HG03460 (cell line): ENCODE measurements at regions not wholly inside any gene's neighbourhood (a gene's known extent, or its start where the extent isn't known, plus 50 kb on each side); places are given as distances from the start of the nearest gene placed in this dataset.

ENCODE experiments used
- ATAC-seq: cut with Tn5 transposase; IDR thresholded peaks from one replicate; pipeline ENCODE4 v1.9.1; 2021; ENCODE audit not compliant: unreplicated experiment

DNA sequence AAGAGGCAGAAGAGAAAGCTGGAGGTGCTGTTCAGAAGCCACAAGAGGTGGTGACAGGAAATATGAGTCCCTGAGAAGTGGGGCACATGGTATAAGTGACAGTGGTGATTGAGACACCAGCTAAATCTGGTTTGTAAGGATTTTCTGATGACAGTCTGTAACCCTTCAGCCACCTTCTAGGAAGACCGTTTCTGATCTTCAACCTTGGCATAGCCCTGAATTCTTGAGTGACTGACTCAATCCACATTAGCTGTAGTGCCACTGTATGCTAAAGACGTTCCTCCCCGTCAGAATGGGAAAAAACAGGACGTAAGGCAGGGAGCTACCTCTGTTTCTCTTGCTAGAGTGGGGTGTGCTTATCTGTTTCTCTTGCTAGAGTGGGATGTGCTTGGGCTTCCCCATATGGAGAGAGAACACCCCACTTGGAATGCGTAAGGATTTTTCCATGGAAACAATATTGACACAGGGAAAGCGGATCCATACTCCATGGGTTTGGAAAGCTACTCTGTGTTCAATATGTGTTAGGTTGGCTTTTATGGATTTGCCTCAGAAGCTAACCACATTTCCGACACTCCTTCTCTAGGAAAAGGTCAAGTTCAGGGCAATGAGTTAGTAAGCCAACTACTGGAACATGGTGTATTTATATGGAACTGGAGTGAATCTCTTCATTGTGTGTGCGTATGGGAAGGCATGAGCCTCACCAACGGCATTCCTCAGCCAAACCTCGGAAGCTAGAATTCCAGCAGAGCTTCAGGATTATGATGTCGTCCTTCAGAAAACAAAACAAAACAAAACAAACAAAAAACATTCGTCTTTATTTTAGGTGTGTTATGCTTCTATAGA, 948.8 kb upstream of the SLC10A2 start:
- no peak for ATAC-seq

DNA sequence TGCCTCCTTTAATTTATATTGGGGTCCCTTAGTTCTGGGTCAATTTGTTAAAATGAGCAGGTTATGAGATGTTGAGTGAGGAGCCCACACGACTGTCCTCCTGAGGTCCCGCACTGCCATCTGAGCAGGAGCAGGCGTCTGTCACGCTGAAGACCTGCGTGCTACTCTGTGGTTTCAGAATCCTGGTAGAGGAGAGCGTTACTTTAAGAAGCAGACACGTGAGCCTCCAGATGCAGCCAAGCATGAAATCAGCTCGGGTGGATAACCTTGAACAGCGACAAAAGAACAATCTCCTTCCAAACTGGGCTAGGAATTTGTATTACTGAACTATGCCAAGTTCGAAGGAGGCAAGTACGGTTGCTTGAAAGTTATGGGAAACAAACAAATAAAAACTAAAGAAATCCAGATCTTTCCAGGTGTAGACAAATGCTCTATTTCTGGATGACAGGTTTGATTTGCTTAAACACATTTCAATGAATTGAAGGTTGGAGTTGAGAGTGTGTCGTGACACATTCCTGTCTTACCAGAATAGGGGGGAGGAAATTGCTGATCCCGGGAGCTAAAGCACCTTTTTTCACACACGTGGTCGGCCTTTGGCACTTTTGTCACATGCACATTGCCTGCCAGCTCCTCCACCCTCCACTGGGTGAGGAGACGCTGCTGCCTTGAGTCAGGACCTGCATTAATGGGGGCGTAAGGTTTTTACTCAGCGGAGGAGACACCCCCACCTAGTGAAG, 945.5 kb upstream of the SLC10A2 start:
- no peak for ATAC-seq

DNA sequence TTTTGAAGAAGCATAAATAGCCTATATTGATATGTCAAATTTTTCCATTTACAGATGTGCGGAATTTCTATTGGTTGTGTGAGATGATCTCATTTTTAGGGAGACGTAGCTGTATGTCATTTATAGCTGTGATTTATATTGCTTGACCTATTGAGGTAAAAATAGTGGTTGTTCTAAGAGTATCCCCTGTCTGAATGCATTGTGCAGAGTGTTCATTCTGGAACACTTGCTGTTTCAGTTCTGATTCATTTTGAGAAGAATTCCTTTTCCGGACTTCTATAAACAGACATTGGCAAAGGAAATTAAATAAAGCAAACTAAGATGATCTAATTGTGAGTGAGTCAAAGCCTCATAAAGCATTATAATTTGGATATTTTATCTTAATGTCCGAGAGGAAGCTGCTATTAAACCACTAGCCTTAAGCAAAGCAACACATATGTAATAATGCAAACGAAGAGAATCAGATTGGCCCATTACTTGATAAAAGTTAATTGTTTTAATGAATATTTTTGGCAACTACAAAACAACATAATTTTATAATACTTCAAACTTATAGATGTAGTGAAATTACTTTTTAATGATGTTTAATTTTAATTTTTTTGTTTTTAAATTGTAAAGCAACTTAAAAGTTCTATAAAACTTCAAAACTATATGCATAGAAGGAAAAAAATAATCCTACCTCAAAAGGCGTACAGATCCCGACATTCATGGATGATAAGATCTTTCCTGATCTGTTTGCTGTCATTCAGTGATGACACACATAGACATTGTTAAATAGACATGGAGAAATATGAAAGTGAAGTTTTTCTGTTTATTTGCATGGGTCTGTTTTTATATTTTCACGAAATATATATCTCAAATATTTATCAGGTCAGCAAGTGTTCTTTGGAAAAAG, 942.6 kb upstream of the SLC10A2 start:
- ATAC-seq: no peak

DNA sequence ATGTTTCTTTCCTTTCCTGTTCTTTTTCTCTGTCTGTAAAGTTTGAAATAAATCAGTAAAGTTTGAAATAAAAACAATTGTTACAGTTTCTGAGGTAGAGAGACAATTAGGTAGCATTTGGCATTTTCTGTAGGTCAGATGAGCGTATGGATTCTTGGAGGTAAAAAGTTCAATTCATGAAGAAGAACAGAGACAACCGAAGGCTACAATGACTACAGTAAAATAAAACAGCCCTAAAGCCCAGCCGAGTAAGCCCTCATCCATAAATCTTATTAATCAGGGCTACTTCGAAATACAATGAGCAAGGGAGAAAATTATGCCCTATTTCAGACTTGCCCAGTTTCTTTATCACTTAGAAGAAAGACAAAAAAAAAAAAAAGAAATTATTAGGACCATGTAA, 941.9 kb upstream of the SLC10A2 start:
- ATAC-seq: no peak

DNA sequence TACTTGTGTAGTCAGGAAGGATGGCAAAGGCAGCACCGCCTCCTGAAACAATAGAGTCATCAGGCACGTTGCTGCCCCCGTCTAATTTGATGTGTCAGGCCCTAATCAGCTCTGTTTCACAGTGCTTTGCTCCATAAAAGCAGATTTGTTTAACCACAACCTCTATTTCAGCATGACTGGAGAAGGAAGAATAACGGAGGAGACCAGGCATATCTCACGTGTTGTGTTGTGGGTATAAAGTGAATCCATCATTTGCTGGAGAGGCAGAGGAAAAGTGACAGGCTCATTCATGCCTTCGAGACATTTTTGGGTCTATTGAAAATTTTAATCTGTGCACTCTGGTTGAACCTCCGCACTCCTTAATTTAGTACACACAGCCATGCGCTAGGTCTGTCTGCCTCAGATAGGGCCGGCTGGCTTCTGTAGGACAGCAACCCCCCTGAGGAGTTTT, 940.4 kb upstream of the SLC10A2 start:
- ATAC-seq: no peak

DNA sequence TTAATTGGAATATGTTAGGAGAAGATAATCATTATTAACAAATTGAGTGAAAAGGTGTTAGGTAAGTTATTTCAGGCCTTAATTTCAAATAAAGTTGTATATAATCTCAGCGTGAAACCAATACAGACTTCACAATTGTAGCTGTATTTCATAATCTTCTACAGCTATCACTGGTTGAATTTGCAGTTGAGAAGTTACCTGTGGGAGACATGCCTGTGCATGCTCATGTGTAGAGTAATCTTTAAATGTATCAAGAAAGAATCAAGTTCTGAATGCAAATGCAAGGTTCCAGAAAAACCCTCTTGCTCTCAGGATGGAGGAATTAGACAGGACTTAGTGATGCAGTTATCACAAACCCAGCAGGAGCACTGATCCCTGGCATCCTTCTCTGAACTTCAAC, 938.4 kb upstream of the SLC10A2 start:
- ATAC-seq: no peak

DNA sequence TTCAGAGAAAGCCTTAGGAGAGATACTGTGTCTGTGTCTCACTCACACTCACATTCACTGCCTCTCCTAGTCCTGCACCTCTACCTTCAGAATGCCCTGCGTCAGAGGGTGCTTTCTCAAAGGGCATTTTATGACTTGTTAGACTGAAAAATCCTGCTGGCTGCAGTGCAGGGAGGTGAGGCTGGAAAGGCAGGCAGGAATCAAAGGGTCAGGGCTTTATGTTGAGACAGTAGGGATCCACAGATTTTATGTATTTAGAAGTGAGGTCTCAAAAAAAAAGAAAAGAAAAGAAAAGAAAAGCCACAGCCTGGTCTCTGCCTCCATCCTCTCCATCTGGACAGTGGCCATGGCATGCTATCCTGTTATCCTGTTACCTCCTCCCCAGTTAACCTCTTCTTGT, 936.0 kb upstream of the SLC10A2 start:
- no peak for ATAC-seq

DNA sequence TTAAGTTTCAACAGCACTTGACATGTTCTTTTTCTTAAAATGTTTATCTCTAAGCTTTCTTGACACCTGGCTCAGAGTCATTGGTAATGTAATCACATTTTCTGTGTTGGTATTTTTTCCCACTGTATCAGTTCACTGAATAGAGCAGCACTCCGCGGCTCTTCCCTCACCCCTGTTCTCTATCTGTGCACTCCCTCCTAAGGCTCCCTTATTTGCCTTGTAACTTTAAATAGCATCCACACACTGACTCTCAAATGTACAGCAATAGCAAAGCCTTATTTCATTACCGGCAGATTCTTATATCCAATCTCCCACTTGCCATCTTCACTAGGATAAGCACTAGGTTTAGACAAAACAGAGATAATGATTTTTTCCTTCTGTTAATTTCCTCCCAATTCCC, 935.5 kb upstream of the SLC10A2 start:
- no peak for ATAC-seq

DNA sequence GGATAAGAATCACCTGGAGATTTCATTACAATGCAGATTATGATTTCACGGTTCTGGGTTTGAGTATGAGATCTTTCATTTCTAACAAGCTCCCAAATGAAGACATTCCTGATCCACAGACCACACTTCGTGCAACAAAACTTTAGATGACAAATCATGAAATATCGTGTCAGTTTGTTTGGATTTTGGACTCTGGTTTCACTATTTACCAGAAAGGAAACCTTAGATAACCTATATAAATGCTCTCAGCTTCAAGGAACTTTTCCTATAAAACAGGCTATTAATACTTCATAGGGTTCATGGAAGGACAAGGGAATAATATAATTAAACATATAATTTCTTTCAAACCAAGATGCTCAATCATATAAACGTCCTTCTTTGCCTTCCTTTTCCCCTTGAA, 930.5 kb upstream of the SLC10A2 start:
- no peak for ATAC-seq

DNA sequence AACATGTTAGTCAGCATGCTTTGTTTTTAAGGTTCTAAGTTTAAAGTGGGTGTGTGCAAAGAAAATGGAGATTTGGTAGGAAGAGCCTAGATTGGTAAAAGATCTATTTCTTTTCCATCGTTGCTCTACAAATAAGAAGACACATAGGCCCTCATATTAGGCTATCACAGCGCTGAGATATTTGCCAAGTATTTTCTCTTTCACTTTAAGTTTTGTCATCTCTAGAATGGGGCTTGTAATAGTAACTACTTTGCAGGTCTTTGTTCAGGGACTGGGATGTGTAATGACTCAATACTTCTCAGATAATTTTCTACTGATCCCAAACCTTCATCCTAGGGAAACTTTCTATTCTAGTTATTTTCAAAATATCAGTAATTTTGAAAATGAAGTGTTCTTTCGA, 917.7 kb upstream of the SLC10A2 start:
- ATAC-seq: no peak

DNA sequence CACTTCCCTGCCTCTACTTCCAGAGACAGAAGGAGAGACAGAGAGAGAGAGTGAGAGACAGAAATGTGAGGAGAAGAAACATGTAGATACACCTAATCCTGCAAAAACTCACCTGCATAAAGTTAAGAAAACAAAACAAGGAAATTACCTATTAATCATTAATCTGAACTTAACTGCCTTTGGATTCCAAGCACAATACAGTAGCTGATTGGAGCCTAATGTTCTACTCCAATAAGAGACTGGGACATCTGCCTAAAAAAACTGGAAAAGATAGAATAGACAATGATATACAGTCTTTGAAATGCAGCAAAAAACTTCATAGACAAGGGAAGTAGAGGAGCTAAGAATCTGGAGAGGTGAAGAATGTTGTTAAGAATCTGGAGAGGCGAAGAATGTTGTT, 910.2 kb upstream of the SLC10A2 start:
- ATAC-seq: no peak

DNA sequence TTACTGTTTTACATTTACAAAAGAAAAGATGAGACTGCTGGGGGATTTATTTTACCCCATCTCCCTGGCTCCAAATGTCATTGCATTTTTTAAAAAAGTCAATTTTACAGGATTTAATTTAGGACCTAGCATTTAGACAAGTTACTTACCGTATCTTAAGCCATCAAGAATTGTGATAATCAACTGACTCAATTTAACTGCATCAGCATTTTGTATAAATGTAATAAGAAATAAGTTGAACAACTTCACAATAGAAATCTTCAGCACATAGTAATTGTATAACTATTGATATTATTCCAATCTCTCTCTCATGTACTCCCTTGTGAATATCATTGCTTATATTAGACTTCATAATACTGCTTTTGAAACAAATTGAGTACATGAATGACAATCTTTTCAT, 907.5 kb upstream of the SLC10A2 start:
- no peak for ATAC-seq

DNA sequence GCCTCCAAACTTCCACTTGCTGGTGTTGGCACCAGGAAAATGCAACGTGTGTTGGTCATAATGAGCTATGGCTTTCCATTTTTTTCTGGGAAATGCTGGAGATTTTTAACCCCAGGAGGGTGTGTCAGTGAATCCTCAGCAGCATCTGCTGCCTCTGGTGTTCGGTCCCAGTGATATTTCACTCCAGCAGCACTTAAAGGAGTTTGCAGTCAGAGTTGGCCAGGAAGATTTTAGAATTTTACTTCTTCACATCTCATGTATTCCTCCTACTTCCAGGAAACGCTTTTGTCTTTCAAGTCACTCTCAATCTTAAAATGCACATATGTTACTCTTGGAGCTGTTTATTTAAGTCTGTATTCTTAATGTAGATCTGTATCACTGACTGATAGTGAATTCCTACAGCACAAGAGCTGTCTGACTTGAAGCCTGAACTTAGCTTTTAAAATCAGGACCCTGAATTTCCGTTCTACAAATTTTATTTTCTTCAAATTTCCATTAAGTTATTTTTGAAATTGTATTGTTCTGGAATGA, 903.4 kb upstream of the SLC10A2 start:
- no peak for ATAC-seq

DNA sequence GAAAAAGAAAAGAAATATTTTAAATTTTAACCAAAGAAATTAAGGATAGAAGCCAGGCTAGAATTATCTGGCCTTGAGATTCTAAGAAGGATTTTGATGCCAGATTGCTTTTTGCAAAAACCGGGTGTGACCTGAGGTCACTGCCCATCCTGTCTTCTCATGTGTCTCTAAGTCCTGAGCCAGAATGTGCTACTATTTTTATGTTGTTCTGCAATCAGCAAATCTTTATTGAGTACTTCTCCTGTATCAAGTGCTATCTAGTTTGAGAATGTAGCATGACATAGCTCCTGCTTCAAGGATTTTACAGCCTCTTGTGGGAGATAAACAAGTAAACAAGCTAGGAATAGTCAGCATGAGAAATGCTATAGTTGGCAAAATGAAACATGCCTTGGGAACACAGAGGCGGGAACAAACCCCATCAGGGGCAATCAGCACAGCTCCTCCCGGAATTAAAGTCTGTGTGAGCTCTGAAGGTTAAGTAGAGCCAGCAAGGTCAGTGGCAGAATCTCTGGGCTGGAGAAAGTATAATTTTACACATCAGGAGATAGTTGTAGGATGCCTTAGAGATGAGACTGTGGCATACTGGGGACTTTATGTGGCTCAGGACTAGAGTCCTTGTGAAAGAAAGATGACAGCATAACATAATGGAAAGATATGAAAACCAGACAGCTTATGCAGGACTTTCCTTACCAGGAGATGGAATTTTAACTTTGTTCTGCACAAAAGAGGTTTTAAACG, 899.5 kb upstream of the SLC10A2 start:
- ATAC-seq: no peak

DNA sequence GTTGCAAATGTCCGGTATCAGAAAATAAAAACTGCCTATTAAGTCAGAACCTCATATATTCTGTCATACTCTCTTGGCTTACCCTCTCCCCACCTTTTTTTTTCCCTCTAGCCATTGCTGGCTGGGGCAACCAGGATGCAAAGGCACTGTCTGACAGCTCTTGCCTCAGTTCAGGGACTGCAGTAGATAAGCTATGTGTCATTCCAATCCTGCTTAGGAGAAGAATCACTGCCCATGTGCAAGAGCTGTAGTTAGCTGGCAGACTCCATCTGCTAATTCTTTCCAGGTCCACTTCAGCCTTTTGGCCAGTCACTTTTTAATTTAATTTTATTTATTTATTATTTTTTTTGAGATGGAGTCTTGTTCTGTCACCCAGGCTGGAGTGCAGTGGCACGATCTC, 895.6 kb upstream of the SLC10A2 start:
- no peak for ATAC-seq

DNA sequence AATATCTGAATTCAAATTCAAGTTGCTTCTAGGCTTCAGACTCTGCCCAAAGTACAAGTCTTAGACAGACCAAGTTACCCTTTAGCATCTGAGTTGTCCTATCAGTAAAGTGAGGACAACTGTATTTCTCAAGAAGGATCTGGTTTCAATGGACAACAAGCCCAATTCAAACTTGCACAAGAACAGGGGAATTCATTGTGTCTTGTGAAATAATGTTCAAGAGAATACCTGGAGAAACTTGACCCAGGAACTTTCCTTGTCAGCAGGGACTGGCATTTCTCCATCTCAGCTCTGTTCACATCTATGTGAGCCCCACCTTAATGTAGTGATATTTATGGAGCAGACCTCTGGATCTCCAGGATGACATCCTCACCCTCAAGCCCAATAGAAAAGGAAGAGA, 894.9 kb upstream of the SLC10A2 start:
- ATAC-seq: no peak

DNA sequence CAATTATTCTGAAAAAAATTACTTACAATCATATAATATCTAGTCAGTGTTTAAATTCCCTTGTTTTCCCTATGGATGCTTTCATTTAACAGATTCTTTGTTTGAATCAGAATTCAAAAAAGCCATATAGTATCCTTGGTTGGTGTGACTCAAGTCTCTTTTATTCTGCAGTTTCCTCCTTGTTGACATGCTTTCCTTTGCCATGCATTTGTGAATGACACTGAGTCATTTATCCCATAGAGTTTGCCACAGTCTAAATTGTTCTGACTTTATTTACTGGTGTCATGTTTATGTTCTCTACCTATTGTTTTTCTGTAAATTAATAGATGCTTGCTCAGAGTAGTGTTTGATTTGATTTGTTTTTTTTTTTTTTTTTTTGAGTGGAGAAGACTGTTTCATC, 893.8 kb upstream of the SLC10A2 start:
- ATAC-seq: no peak

DNA sequence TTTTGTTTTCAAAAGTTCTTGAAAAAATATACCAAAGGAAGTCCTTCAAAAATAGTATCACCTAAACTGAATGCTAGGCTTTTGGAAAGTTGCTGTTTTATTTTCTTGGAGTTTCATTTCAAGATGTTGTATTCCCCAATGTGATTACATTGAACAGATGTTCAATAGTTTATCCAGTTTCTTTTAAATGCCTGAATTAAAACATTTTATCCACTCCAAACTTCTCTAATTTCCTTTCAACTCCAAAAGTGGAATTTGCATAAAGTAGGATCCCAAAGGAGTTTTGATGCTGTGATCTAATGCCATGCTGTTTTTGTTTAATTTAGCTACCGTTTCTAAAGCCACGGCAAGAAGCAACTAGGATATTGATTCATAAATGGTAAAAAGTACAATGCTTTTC, 892.5 kb upstream of the SLC10A2 start:
- ATAC-seq: no peak

DNA sequence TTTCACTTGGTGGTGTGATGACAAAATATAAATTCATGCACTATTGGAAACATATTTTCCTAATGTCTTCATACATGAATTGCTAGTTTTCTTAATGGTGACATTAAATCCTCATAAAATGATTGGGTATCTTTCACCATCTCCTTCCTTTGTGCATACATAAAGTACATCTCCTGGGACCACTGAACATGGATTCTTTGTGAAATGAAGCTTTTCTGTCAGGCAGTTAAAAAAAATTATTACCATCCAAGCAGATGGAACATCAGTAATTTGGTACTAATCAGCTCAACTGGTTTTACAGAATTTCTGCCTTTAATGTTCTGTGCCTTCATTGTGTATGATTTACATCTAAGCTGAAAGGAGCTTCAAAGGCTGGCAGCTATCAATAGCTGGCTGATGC, 891.7 kb upstream of the SLC10A2 start:
- ATAC-seq: no peak

DNA sequence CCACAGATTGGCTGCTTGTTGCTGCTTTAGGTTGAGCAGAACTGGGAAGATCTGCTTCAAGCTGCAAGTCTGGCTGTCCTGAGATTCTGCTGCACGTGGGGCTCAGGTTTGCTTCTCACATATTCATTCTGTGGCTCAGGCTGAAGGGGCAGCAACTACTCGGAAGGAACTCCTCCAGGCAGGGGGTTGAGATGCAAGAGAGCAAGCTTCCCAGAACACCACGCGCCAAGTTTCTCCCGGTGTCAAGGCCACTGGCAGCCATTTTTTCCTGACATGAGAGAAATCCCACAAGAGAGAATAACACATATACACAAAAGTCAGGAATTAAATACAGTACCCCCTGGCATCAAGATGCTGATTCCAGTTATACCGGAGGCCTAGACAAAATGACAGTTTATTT, 887.6 kb upstream of the SLC10A2 start:
- ATAC-seq: no peak

DNA sequence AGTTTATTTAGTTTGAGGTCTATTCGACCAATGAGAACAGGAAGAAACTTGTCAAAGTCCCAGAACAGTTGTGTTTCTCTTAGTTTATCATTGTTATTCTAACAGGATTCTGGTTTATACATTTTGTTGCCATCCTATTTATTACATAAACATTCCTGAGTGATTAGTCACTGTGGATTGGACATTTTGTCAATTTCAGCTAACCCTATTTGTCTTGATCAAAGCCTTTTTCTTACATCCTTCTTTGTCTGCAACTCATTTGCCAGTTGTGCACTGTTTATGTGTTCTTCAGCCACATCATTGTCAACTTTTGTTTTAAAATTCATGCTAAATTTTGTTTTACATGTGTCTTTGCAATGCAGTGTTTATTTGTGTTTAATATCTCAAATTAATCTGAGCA, 886.0 kb upstream of the SLC10A2 start:
- no peak for ATAC-seq
